Lung (tissue), 11 donors: ENCODE measurements at regions not wholly inside any gene's neighbourhood (a gene's known extent, or its start where the extent isn't known, plus 50 kb on each side); places are given as distances from the start of the nearest gene placed in this dataset.
A peak's percentile ranks its signal among the peaks of the same experiment; 100 is the strongest.

Experiments
- ATAC-seq: fragments of 200-7000 bp; cut with Tn5 transposase; one replicate; pipeline ENCODE4 v1.9.1; 2020; ENCODE audit warnings: moderate number of reproducible peaks; ENCODE audit not compliant: insufficient read depth, low FRiP score
- DNase-seq, 3 donors: peaks; one replicate each; pipeline ENCODE4 v3.0.0-alpha.2; 2013 to 2017
- H3K27ac ChIP-seq, 2 donors: one replicate each; pipeline ENCODE4 v1.5.1; 2013; ENCODE audit warnings: mild to moderate bottlenecking in 2 of 2, moderate library complexity in 2 of 2, control low read depth in 1 of 2, inconsistent platforms in 1 of 2, low read depth in 1 of 2, low read length in 1 of 2
- H3K27me3 ChIP-seq, 3 donors: one replicate each; pipeline ENCODE4 v1.5.1; 2013; ENCODE audit warnings: low read length in 2 of 3; ENCODE audit not compliant: control insufficient read depth in 3 of 3, insufficient read depth in 3 of 3
- H3K36me3 ChIP-seq, 4 donors: one replicate each; pipeline ENCODE4 v1.5.1; 2013; ENCODE audit warnings: low read length in 4 of 4, mild to moderate bottlenecking in 1 of 4, moderate library complexity in 1 of 4; ENCODE audit not compliant: control insufficient read depth in 4 of 4, insufficient read depth in 4 of 4
- H3K4me1 ChIP-seq, 5 donors: one replicate each; pipeline ENCODE4 v1.5.1; 2013; ENCODE audit warnings: low read length in 5 of 5, mild to moderate bottlenecking in 2 of 5, moderate library complexity in 1 of 5; ENCODE audit not compliant: control insufficient read depth in 5 of 5, insufficient read depth in 5 of 5
- H3K4me3 ChIP-seq: one replicate; pipeline ENCODE4 v1.5.1; 2013; ENCODE audit warnings: mild to moderate bottlenecking, control low read depth, moderate library complexity
- H3K9ac ChIP-seq, 2 donors: one replicate each; pipeline ENCODE4 v1.5.1; 2013; ENCODE audit warnings: low read length in 2 of 2, control low read depth in 1 of 2; ENCODE audit not compliant: insufficient read depth in 1 of 2
- H3K9me3 ChIP-seq, 4 donors: one replicate each; pipeline ENCODE4 v1.5.1; 2013; ENCODE audit warnings: low read length in 3 of 4, mild to moderate bottlenecking in 1 of 4, moderate library complexity in 1 of 4; ENCODE audit not compliant: control insufficient read depth in 4 of 4, insufficient read depth in 3 of 4
- WGBS, 2 donors: extraction: QIAGEN DNeasy Blood & Tissue Kit; methylation state at CpG; one replicate each; pipeline ENCODE4 v1.1.7; 2013; 5-methylcytosine and 5-hydroxymethylcytosine counted together
- TF ChIP-seq, protein P1 (sequence below): IDR thresholded peaks from 2 replicates; pipeline ENCODE4 v1.5.1; 2012; ENCODE audit warnings: mild to moderate bottlenecking; ENCODE audit errors: control extremely low read depth, extremely low read depth
- donor health status: control.
- donor health status: control.
- donor health status: Bipolar disorder and iron deficiency.
- donor health status: healthy.
- donor health status: DM: yes; HTN: yes; CAD: no.

DNA sequence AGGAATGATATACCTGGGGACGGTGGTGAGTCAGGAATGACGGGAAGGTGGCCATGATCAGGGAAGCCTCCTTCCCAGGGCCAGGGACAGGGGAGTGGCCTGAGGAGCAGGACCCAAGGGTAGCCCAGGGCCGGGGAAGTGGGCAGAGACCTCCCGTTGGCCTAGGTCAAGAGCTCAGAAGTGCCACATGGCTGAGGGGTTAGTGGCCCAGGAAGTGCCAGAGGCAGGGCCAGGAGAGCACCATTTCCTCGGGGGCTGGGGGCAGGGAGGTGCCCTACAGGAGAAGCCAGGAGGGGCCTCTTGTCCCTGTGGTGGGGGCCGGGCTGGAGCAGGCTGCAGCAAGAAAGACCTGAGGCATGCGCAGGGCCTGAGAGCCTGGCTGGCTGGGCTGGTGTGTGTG lies 152.3 kb upstream of the ZSWIM2 start:
- Histone ChIP-seq H3K36me3 (no peaks in the 10 kb centered on the region), H3K4me1 (no peaks in the 10 kb centered on the region), H3K27ac (no peak overlapping the region), H3K9ac (no peak overlapping the region), H3K27me3 (no peaks in the 10 kb centered on the region), H3K9me3 (peaks cover 0 to 14% (median 0%) of the 10 kb centered on the region in 4 donors), H3K4me3 (no peak overlapping the region)
- no peak for ATAC-seq
- DNase-seq = no peak
- WGBS, 2 donors = 89 to 96% methylated on average over 7 of the region's 7 CpGs
- TF ChIP-seq, protein P1, sequence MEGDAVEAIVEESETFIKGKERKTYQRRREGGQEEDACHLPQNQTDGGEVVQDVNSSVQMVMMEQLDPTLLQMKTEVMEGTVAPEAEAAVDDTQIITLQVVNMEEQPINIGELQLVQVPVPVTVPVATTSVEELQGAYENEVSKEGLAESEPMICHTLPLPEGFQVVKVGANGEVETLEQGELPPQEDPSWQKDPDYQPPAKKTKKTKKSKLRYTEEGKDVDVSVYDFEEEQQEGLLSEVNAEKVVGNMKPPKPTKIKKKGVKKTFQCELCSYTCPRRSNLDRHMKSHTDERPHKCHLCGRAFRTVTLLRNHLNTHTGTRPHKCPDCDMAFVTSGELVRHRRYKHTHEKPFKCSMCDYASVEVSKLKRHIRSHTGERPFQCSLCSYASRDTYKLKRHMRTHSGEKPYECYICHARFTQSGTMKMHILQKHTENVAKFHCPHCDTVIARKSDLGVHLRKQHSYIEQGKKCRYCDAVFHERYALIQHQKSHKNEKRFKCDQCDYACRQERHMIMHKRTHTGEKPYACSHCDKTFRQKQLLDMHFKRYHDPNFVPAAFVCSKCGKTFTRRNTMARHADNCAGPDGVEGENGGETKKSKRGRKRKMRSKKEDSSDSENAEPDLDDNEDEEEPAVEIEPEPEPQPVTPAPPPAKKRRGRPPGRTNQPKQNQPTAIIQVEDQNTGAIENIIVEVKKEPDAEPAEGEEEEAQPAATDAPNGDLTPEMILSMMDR = no peak

DNA sequence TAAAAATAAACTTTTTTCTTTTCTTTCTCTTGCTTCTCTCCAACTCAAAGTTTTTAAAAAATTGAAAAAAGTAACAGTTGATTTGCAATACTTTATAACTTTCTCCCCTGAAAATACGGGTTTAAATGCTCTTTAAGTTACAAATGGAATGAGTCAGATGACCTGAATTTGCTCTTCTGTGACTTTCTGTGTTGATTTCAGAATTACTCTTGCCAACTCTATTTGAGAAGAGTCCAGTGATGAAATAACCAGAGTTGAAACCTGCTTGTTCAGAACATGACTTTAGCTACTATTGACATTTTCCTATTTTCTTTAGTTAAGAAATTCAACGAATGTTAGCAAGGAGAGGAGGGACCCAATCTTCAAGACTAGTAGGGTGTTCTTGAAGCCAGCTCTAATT lies 146.1 kb upstream of the ZSWIM2 start:
- TF ChIP-seq, protein P1 = no peak
- no peak overlapping the region for H3K4me3 ChIP-seq
- H3K9me3 ChIP-seq = peaks cover 0 to 3% (median 0%) of the 10 kb centered on the region in 4 donors
- H3K9ac ChIP-seq = no peak overlapping the region
- no peaks in the 10 kb centered on the region for H3K27me3 ChIP-seq
- no peaks in the 10 kb centered on the region for H3K36me3 ChIP-seq
- 58 to 80% methylated on average over 2 of the region's 2 CpGs for WGBS, 2 donors
- no peak for ATAC-seq
- H3K4me1 ChIP-seq = no peaks in the 10 kb centered on the region
- DNase-seq = no peak
- no peak overlapping the region for H3K27ac ChIP-seq

DNA sequence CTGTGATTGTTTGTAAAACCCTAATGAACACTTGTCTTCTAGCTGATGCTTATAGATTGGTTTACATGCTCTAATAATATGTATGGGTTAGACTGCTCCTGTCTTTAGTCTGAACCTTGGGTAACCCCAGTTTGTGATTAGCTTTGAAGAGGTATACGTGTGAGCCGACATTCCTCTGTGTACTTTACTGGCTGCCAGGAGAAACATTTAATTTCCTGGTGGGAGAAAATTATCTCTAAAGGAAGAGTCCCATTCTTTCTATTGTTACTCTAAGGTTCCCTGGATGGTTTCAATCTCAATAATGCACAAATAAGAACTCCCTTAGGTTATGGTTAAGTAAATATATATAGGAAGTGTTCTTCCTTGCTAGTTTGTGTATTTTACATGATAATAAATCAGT lies 143.6 kb upstream of the ZSWIM2 start:
- Histone ChIP-seq H3K9ac (no peak overlapping the region), H3K27ac (no peak overlapping the region), H3K27me3 (no peaks in the 10 kb centered on the region), H3K4me3 (no peak overlapping the region), H3K36me3 (no peaks in the 10 kb centered on the region), H3K4me1 (no peaks in the 10 kb centered on the region), H3K9me3 (peaks cover 0 to 5% (median 0%) of the 10 kb centered on the region in 4 donors)
- DNase-seq (peak in 1 of 3 donors; percentile 25), ATAC-seq (no peak)
- TF ChIP-seq, protein P1 = no peak
- WGBS, 2 donors = 42 to 67% methylated on average over 2 of the region's 2 CpGs

DNA sequence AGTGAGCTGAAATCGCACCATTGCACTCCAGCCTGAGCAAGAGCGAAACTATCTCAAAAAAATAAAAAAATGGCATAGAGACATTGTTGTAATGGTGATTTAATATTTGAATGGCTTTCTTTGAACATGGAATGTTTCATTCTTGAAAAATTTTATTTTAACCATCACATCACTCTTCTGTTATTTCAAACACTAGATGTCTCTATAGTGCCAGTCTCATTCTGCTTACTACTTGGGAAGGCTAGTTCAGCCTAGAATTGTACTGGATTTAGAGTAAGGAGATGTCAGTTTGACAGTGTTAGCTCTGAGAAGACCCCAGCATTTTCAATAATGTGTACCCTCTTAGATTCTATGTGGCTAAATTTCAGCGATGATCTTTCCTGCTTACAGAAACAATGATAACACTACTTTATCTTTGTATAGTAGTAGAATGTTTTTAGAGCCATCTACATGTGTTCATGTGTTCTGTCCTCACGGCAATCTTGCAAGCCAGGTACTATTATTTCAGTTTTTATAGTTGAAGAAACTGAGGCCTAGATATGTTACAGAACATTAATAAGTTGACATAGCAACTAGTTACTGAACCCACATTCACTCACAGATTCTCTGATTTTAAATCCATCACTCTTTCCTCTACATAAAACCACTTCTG lies 142.9 kb upstream of the ZSWIM2 start:
- H3K9ac ChIP-seq = no peak overlapping the region
- DNase-seq (peak in 2 of 3 donors; percentile 18 to 32), ATAC-seq (no peak)
- no peaks in the 10 kb centered on the region for H3K4me1 ChIP-seq
- H3K27ac ChIP-seq = no peak overlapping the region
- H3K27me3 ChIP-seq = no peaks in the 10 kb centered on the region
- peaks cover 0 to 5% (median 0%) of the 10 kb centered on the region in 4 donors for H3K9me3 ChIP-seq
- WGBS, 2 donors = 75 to 85% methylated on average over 4 of the region's 4 CpGs
- TF ChIP-seq, protein P1 = no peak
- H3K4me3 ChIP-seq = no peak overlapping the region
- H3K36me3 ChIP-seq = no peaks in the 10 kb centered on the region
